ENCODE measurements at regions not wholly inside any gene's neighbourhood (a gene's known extent, or its start where the extent isn't known, plus 50 kb on each side); places are given as distances from the start of the nearest gene placed in this dataset.

DNA sequence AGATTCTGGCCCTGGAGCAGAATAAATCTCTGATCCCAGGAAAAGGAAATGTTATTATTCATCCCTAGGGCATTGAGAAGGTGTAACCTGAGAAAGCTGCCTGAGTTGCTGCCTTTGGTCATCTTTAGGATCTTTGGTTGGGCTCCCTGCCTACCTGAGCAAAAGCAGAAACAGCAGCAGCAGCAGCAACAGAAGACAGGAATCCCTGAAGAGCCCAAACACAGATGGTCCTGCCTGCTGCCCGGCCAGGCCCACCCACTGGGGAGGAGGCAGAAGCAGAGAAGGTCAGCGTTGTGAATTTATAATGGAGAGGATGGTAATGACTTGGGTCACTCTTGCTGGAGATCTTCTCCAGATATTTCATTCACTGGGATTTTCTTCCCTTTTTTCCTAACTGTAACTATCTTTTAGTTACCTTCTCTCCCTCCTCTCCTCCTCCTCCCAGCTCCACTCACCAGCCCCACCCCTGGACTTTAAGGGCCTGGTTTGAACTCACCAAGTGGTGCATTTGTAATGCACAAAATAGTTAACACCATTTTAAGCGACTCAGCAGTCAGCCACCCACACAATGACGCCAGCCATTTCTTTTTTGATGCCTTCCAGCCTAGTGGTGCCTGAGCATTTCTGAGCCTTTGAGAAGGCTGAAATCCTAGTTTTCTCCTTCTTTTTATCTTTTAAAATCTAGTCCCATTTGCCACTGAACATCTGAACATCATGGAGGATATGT lies 91.7 kb downstream of the HSPH1 start:
- DNase-seq: no peak
- no peak overlapping the region for H3K4me3 ChIP-seq
- no peak for TF ChIP-seq EP300 (IDR thresholded peaks at IDR 0.05)
- TF ChIP-seq, protein P1, sequence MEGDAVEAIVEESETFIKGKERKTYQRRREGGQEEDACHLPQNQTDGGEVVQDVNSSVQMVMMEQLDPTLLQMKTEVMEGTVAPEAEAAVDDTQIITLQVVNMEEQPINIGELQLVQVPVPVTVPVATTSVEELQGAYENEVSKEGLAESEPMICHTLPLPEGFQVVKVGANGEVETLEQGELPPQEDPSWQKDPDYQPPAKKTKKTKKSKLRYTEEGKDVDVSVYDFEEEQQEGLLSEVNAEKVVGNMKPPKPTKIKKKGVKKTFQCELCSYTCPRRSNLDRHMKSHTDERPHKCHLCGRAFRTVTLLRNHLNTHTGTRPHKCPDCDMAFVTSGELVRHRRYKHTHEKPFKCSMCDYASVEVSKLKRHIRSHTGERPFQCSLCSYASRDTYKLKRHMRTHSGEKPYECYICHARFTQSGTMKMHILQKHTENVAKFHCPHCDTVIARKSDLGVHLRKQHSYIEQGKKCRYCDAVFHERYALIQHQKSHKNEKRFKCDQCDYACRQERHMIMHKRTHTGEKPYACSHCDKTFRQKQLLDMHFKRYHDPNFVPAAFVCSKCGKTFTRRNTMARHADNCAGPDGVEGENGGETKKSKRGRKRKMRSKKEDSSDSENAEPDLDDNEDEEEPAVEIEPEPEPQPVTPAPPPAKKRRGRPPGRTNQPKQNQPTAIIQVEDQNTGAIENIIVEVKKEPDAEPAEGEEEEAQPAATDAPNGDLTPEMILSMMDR (IDR thresholded peaks at IDR 0.05): no peak
- no peak for TF ChIP-seq POLR2AphosphoS5 (IDR thresholded peaks at IDR 0.05)
- TF ChIP-seq POLR2A (IDR thresholded peaks at IDR 0.05): no peak
- WGBS, 2 donors: 65 to 82% methylated on average over 4 of the region's 4 CpGs
- intact Hi-C loops (cut with DNase I): no loop called here
- H3K27ac ChIP-seq: no peak overlapping the region
- H3K36me3 ChIP-seq: no peaks in the 10 kb centered on the region
- no peaks in the 10 kb centered on the region for H3K9me3 ChIP-seq
- H3K27me3 ChIP-seq: no peaks in the 10 kb centered on the region
- H3K4me1 ChIP-seq: no peaks in the 10 kb centered on the region

GRCh38 chr13:31068119-31068423 lies 93.6 kb downstream of the HSPH1 start:
- H3K4me1 ChIP-seq: no peaks in the 10 kb centered on the region
- no peaks in the 10 kb centered on the region for H3K36me3 ChIP-seq
- TF ChIP-seq EP300 (IDR thresholded peaks at IDR 0.05) (no peak), POLR2AphosphoS5 (IDR thresholded peaks at IDR 0.05) (no peak), POLR2A (IDR thresholded peaks at IDR 0.05) (no peak)
- TF ChIP-seq, protein P1 (IDR thresholded peaks at IDR 0.05): no peak
- no peak overlapping the region for H3K4me3 ChIP-seq
- no peaks in the 10 kb centered on the region for H3K9me3 ChIP-seq
- DNase-seq: no peak
- no peak overlapping the region for H3K27ac ChIP-seq
- WGBS, 2 donors: 87 to 92% methylated on average over 4 of the region's 4 CpGs
- intact Hi-C loops (cut with DNase I): no loop called here
- no peaks in the 10 kb centered on the region for H3K27me3 ChIP-seq

DNA sequence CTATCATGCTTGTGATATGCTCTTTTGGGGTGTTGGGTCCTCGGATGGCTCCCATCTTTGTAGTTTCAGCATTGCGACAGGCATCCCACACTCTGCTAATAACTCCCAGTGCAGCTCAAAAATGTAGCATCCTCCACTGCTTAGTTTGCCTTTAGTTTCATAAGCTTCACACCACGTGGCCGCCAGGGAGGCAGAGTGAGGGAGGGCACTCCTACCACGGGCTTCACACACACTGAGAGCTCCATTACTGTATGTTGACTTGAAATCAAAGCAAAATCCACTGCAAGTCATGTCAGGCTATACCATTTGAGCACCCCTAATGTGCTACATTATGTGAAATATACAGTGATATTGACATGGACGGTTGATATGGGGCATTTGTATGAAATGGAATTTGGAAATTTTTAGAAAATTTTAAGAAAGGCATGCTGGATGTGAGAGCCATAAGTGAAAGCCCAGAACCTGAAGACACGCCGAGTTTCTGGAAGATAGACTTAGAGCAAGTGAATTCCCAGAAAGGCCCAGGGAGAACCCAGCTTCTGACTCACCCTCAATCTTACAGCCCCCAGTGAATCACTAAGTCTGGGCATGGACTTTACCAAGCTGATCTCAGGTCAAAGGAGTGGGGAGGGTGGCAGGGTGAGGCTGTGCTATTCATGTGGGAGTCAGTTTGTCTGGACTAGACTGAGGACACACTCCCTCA lies 94.1 kb downstream of the HSPH1 start:
- H3K27me3 ChIP-seq: no peaks in the 10 kb centered on the region
- H3K4me3 ChIP-seq: no peak overlapping the region
- WGBS, 2 donors: 82 to 83% methylated on average over 8 of the region's 8 CpGs
- H3K4me1 ChIP-seq: no peaks in the 10 kb centered on the region
- no peak for DNase-seq
- no peak overlapping the region for H3K27ac ChIP-seq
- H3K36me3 ChIP-seq: no peaks in the 10 kb centered on the region
- TF ChIP-seq POLR2AphosphoS5 (IDR thresholded peaks at IDR 0.05) (no peak), POLR2A (IDR thresholded peaks at IDR 0.05) (no peak), EP300 (IDR thresholded peaks at IDR 0.05) (no peak)
- TF ChIP-seq, protein P1 (IDR thresholded peaks at IDR 0.05): no peak
- intact Hi-C loops (cut with DNase I): no loop called here
- H3K9me3 ChIP-seq: no peaks in the 10 kb centered on the region

DNA sequence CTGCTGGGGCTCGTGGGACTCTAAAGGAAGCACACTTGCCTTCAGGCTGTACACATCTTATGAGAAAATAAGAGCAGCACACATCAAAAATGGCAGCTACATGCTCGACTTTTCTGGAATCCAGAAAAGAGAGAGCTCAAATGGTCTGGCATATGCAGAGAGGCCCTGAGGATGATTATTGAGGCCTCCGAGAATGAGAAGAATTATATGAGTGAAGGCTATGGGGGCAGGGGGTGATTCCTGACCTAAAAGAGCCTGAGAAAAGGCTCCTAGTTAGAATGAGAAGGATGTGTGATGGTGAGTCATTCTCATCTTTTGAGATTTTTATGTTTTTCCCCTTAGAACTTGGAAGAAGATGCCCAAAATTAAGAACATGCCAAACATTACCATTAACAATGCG lies 97.1 kb downstream of the HSPH1 start:
- Histone ChIP-seq H3K9me3 (no peaks in the 10 kb centered on the region), H3K36me3 (no peaks in the 10 kb centered on the region), H3K4me3 (no peak overlapping the region), H3K4me1 (no peaks in the 10 kb centered on the region), H3K27ac (no peak overlapping the region), H3K27me3 (no peaks in the 10 kb centered on the region)
- intact Hi-C loops (cut with DNase I): no loop called here
- TF ChIP-seq, protein P1 (IDR thresholded peaks at IDR 0.05): no peak
- TF ChIP-seq EP300 (IDR thresholded peaks at IDR 0.05): no peak
- no peak for TF ChIP-seq POLR2AphosphoS5 (IDR thresholded peaks at IDR 0.05)
- TF ChIP-seq POLR2A (IDR thresholded peaks at IDR 0.05): no peak
- no peak for DNase-seq
- WGBS, 2 donors: 86 to 89% methylated on average over 4 of the region's 4 CpGs
